HEK293 (cell line): ENCODE measurements at regions not wholly inside any gene's neighbourhood (a gene's known extent, or its start where the extent isn't known, plus 50 kb on each side); places are given as distances from the start of the nearest gene placed in this dataset.

Experiments used
- CTCF ChIA-PET: fragments of 350-600 bp; formaldehyde crosslinking; extraction: SDS; loops from one replicate; lab custom pipeline; 2021; ENCODE audit warnings: antibody characterized with exemption; lab: Yijun Ruan, JAX
- POLR2A ChIA-PET: fragments of 300-600 bp; formaldehyde crosslinking; extraction: SDS; loops from one replicate; lab custom pipeline; 2020; ENCODE audit warnings: antibody characterized with exemption, inconsistent platforms; lab: Yijun Ruan, JAX
- H3K27ac ChIP-seq: fragments of 200-500 bp; sonication (Bioruptor generic); 2 replicates; pipeline ENCODE4 v1.5.1; 2014; ENCODE audit warnings: low read depth, low read length, control low read depth, inconsistent platforms; ENCODE audit errors: extremely low read depth
- H3K36me3 ChIP-seq, 2 experiments: fragments of 200-500 bp in 1 of 2; sonication (Bioruptor generic) in 1 of 2; 1 replicate in 1 of 2; 2 replicates in 1 of 2; pipeline ENCODE4 v1.5.1; 2014 to 2017; ENCODE audit warnings: inconsistent platforms in 2 of 2, low read length in 2 of 2; ENCODE audit not compliant: control insufficient read depth in 2 of 2, insufficient read depth in 1 of 2
- H3K4me1 ChIP-seq: fragments of 200-500 bp; sonication (Bioruptor generic); 2 replicates; pipeline ENCODE4 v1.5.1; 2014; ENCODE audit warnings: mild to moderate bottlenecking, low read length, inconsistent platforms; ENCODE audit not compliant: control insufficient read depth, insufficient read depth
- H3K4me3 ChIP-seq: 2 replicates; pipeline ENCODE4 v1.5.1; 2011; ENCODE audit warnings: low read depth, mild to moderate bottlenecking, control low read depth, low read length, moderate library complexity
- H3K9me3 ChIP-seq: fragments of 200-500 bp; sonication (Bioruptor generic); 2 replicates; pipeline ENCODE4 v1.5.1; 2014; ENCODE audit warnings: low read depth, low read length, inconsistent platforms; ENCODE audit not compliant: control insufficient read depth, insufficient read depth
- AEBP2 ChIP-seq: fragments of 450-650 bp; formaldehyde crosslinking; IDR thresholded peaks from 2 replicates; pipeline ENCODE4 v1.5.1; 2016; ENCODE audit warnings: missing biosample characterization, missing genetic modification characterization, borderline replicate concordance
- ATF2 ChIP-seq: fragments of 450-650 bp; formaldehyde crosslinking; IDR thresholded peaks from 2 replicates; pipeline ENCODE4 v1.5.1; 2016; ENCODE audit warnings: missing biosample characterization, missing genetic modification characterization, low read depth
- BCL6B ChIP-seq: fragments of 450-650 bp; formaldehyde crosslinking; IDR thresholded peaks from 2 replicates; pipeline ENCODE4 v1.5.1; 2017; ENCODE audit warnings: missing biosample characterization, missing genetic modification characterization
- ELK4 ChIP-seq: IDR thresholded peaks from 2 replicates; pipeline ENCODE4 v1.6.1; 2011; ENCODE audit warnings: mild to moderate bottlenecking, low read depth, low read length, borderline replicate concordance
- SCRT2 ChIP-seq: fragments of 450-650 bp; formaldehyde crosslinking; IDR thresholded peaks from 2 replicates; pipeline ENCODE4 v1.5.1; 2016; ENCODE audit warnings: missing biosample characterization, missing genetic modification characterization
- WT1 ChIP-seq: fragments of 450-650 bp; formaldehyde crosslinking; IDR thresholded peaks from 2 replicates; pipeline ENCODE4 v1.5.1; 2016; ENCODE audit warnings: missing biosample characterization, missing genetic modification characterization
- ZBTB21 ChIP-seq: fragments of 450-650 bp; formaldehyde crosslinking; IDR thresholded peaks from 2 replicates; pipeline ENCODE4 v1.5.1; 2017; ENCODE audit warnings: missing biosample characterization, missing genetic modification characterization
- ZNF202 ChIP-seq: fragments of 450-650 bp; formaldehyde crosslinking; IDR thresholded peaks from 2 replicates; pipeline ENCODE4 v1.5.1; 2016; ENCODE audit warnings: missing biosample characterization, missing genetic modification characterization, borderline replicate concordance
- ZNF302 ChIP-seq: fragments of 450-650 bp; formaldehyde crosslinking; IDR thresholded peaks from 2 replicates; pipeline ENCODE4 v1.5.1; 2016; ENCODE audit warnings: missing biosample characterization, missing genetic modification characterization, low read depth
- ZNF521 ChIP-seq: fragments of 450-650 bp; formaldehyde crosslinking; IDR thresholded peaks from 2 replicates; pipeline ENCODE4 v1.5.1; 2017; ENCODE audit warnings: missing biosample characterization, mild to moderate bottlenecking, missing genetic modification characterization
- ZNF560 ChIP-seq: fragments of 450-650 bp; formaldehyde crosslinking; IDR thresholded peaks from 2 replicates; pipeline ENCODE4 v1.5.1; 2017; ENCODE audit warnings: missing biosample characterization, missing genetic modification characterization, borderline replicate concordance
- ZNF776 ChIP-seq: fragments of 450-650 bp; formaldehyde crosslinking; IDR thresholded peaks from 2 replicates; pipeline ENCODE4 v1.5.0; 2017; ENCODE audit warnings: missing biosample characterization, missing genetic modification characterization, borderline replicate concordance
- ZNF792 ChIP-seq: fragments of 450-650 bp; formaldehyde crosslinking; IDR thresholded peaks from 2 replicates; pipeline ENCODE4 v1.5.1; 2016; ENCODE audit warnings: missing biosample characterization, missing genetic modification characterization
- ZNF837 ChIP-seq: fragments of 450-650 bp; formaldehyde crosslinking; IDR thresholded peaks from 2 replicates; pipeline ENCODE4 v1.5.1; 2016; ENCODE audit warnings: missing biosample characterization, missing genetic modification characterization
- ZSCAN23 ChIP-seq: fragments of 450-650 bp; formaldehyde crosslinking; IDR thresholded peaks from 2 replicates; pipeline ENCODE4 v1.5.1; 2016; ENCODE audit warnings: missing biosample characterization, missing genetic modification characterization
- TF ChIP-seq, protein P1 (sequence below): fragments of 450-650 bp; formaldehyde crosslinking; IDR thresholded peaks from 2 replicates; pipeline ENCODE4 v1.5.1; 2016; ENCODE audit warnings: missing biosample characterization, missing genetic modification characterization
- TF ChIP-seq, protein P2 (sequence below): fragments of 450-650 bp; formaldehyde crosslinking; IDR thresholded peaks from 2 replicates; pipeline ENCODE4 v1.5.1; 2016; ENCODE audit warnings: missing biosample characterization, missing genetic modification characterization
- TF ChIP-seq, protein P3 (sequence below): fragments of 450-650 bp; formaldehyde crosslinking; IDR thresholded peaks from 2 replicates; pipeline ENCODE4 v1.5.1; 2016; ENCODE audit warnings: missing biosample characterization, missing genetic modification characterization

DNA sequence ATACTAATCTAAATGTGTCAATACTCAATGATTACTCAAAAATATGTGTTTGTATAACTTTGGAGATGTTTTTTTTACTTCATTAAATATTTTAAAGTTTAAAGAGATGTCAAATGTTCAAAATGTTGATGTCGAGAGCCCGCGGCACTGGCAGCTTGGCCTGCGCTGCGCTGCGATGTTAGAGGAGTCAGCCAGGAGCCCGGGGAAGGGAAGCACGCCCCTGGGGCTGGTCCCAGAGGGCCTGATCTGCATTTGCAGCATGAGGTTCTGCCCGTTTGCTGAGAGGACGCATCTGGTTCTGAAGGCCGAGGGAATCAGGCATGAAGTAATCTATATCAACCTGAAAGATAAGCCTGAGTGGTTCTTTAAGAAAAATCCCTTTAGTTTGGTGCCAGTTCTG is 66.4 kb upstream of the ATP2C1 start (continued):
- TF ChIP-seq, protein P1, sequence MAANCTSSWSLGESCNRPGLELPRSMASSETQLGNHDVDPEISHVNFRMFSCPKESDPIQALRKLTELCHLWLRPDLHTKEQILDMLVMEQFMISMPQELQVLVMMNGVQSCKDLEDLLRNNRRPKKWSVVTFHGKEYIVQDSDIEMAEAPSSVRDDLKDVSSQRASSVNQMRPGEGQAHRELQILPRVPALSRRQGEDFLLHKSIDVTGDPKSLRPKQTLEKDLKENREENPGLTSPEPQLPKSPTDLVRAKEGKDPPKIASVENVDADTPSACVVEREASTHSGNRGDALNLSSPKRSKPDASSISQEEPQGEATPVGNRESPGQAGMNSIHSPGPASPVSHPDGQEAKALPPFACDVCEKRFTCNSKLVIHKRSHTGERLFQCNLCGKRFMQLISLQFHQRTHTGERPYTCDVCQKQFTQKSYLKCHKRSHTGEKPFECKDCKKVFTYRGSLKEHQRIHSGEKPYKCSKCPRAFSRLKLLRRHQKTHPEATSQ (tag by site-specific recombination) = no peak

DNA sequence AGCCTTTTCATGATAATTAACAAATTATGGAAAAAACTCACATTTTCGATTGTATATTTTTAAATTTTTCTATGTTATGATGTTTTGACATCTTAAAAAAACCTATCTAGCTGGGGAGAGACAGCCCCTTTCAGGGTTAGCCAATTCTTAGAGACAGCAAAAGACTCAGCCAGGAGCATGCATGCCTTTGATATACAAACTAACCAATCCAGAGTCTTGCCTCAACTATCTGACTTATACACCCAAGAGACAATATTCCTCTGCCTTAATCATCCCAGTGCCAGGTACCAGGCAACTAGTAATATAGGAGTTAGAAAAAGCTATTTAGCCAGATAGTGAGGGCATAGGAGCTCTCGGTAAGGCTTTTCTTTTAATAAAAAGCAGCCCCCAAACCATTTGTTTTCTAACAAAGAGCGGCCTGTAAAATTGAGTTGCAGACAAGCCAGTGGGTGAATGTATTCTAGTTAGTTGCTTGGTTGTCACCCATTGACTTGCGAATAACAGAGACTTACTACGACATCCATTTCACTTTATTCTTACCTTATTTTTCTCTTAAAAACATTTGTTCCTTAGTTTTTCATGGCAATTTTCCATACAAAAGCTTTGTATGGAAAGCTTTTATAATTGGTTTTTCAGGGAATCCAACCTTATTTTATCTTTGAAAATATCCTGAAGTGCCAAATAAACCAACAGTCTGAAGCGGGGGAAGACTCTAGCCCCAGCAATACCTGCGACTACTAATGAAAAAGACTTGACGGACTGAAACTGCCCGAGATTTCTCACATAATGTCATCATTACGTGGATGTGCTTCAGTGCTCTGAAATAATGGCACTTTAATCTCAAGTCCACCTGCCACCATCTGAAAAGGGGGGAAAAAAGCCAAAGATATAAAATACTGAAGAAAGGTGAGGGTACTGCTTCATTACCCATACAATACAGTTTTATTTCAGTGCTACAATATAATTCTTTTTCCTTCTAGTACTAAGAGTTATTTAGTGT is 64.6 kb upstream of the ATP2C1 start:
- TF ChIP-seq ZNF792 (tag by site-specific recombination) = no peak
- TF ChIP-seq ZNF776 = no peak
- no peak for TF ChIP-seq SCRT2
- no peak for TF ChIP-seq ZNF837
- no peak for TF ChIP-seq WT1 (tag by site-specific recombination)
- TF ChIP-seq, protein P2, sequence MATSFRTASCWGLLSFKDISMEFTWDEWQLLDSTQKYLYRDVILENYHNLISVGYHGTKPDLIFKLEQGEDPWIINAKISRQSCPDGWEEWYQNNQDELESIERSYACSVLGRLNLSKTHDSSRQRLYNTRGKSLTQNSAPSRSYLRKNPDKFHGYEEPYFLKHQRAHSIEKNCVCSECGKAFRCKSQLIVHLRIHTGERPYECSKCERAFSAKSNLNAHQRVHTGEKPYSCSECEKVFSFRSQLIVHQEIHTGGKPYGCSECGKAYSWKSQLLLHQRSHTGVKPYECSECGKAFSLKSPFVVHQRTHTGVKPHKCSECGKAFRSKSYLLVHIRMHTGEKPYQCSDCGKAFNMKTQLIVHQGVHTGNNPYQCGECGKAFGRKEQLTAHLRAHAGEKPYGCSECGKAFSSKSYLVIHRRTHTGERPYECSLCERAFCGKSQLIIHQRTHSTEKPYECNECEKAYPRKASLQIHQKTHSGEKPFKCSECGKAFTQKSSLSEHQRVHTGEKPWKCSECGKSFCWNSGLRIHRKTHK (tag by site-specific recombination) = no peak
- TF ChIP-seq, protein P3, sequence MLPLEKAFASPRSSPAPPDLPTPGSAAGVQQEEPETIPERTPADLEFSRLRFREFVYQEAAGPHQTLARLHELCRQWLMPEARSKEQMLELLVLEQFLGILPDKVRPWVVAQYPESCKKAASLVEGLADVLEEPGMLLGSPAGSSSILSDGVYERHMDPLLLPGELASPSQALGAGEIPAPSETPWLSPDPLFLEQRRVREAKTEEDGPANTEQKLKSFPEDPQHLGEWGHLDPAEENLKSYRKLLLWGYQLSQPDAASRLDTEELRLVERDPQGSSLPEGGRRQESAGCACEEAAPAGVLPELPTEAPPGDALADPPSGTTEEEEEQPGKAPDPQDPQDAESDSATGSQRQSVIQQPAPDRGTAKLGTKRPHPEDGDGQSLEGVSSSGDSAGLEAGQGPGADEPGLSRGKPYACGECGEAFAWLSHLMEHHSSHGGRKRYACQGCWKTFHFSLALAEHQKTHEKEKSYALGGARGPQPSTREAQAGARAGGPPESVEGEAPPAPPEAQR (tag by site-specific recombination) = no peak
- no peak for TF ChIP-seq ATF2 (tag by site-specific recombination)
- no peak for TF ChIP-seq ZBTB21 (tag by site-specific recombination)
- TF ChIP-seq ELK4 = no peak
- TF ChIP-seq ZNF202 (tag by site-specific recombination) = no peak
- TF ChIP-seq ZNF521 (tag by site-specific recombination) = no peak
- TF ChIP-seq BCL6B (tag by site-specific recombination) = no peak
- TF ChIP-seq ZNF560 (tag by site-specific recombination) = no peak
- no peak for TF ChIP-seq ZSCAN23
- TF ChIP-seq, protein P1 (tag by site-specific recombination) = no peak
- TF ChIP-seq AEBP2 = no peak
- TF ChIP-seq ZNF302 (tag by site-specific recombination) = no peak
- H3K27ac ChIP-seq = no peak overlapping the region
- no peaks in the 10 kb centered on the region for H3K4me1 ChIP-seq
- CTCF ChIA-PET = interaction anchor here (0.7 kb wide), 1 partner anchor 63 kb away, joined by 3 read pairs; no protein-coding TSS in a partner anchor
- POLR2A ChIA-PET = no interaction called here
- no peaks in the 10 kb centered on the region for H3K9me3 ChIP-seq
- H3K4me3 ChIP-seq = no peak overlapping the region
- no peaks in the 10 kb centered on the region for H3K36me3 ChIP-seq
